ENCODE measurements at regions not wholly inside any gene's neighbourhood (a gene's known extent, or its start where the extent isn't known, plus 50 kb on each side); places are given as distances from the start of the nearest gene placed in this dataset.

DNA sequence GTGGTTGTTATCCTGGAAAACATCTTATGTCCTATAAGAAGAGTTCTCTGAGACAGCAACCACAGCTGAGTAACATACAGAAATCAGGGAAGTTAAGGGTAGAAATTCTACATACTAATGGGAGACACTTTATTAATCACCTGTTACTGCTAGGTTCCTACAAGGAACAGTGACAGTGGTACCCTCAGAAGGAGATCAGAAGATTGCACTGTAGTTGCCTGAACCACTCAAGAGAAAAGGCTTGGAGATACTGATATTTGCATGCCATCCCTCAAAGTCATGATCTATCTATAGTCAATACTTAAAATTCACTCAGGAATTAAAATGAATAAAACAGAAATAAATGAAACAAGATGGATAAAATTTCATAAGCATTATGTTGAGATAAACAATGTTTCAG is 136.0 kb downstream of the LMLN start:
- no peak for TF ChIP-seq POLR2A (IDR thresholded peaks at IDR 0.05)
- TF ChIP-seq, protein P1, sequence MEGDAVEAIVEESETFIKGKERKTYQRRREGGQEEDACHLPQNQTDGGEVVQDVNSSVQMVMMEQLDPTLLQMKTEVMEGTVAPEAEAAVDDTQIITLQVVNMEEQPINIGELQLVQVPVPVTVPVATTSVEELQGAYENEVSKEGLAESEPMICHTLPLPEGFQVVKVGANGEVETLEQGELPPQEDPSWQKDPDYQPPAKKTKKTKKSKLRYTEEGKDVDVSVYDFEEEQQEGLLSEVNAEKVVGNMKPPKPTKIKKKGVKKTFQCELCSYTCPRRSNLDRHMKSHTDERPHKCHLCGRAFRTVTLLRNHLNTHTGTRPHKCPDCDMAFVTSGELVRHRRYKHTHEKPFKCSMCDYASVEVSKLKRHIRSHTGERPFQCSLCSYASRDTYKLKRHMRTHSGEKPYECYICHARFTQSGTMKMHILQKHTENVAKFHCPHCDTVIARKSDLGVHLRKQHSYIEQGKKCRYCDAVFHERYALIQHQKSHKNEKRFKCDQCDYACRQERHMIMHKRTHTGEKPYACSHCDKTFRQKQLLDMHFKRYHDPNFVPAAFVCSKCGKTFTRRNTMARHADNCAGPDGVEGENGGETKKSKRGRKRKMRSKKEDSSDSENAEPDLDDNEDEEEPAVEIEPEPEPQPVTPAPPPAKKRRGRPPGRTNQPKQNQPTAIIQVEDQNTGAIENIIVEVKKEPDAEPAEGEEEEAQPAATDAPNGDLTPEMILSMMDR (IDR thresholded peaks at IDR 0.05): no peak
